Loucy (cell line): ENCODE measurements at regions not wholly inside any gene's neighbourhood (a gene's known extent, or its start where the extent isn't known, plus 50 kb on each side); places are given as distances from the start of the nearest gene placed in this dataset.

Experiments used
- H2AFZ ChIP-seq: fragments of 200-600 bp; sonication (generic); 2 replicates; pipeline ENCODE4 v1.6.0; 2016; ENCODE audit warnings: antibody characterized with exemption, mild to moderate bottlenecking, low read length, moderate library complexity
- H3F3A ChIP-seq: fragments of 200-600 bp; 2 replicates; pipeline ENCODE4 v1.6.0; 2016; ENCODE audit warnings: antibody characterized with exemption, low read depth, mild to moderate bottlenecking
- H3K27me3 ChIP-seq: fragments of 200-600 bp; sonication (generic); 2 replicates; pipeline ENCODE4 v1.6.1; 2014; ENCODE audit warnings: low read length, mild to moderate bottlenecking; ENCODE audit not compliant: insufficient read depth, poor library complexity, severe bottlenecking
- H3K36me3 ChIP-seq: fragments of 200-600 bp; sonication (generic); 2 replicates; pipeline ENCODE4 v1.6.1; 2016; ENCODE audit warnings: low read length; ENCODE audit not compliant: insufficient read depth
- H3K4me1 ChIP-seq: fragments of 200-600 bp; sonication (generic); 2 replicates; pipeline ENCODE4 v1.5.1; 2014; ENCODE audit warnings: low read length, mild to moderate bottlenecking; ENCODE audit not compliant: insufficient read depth, poor library complexity, severe bottlenecking
- H3K4me2 ChIP-seq: fragments of 200-600 bp; sonication (generic); 2 replicates; pipeline ENCODE4 v1.6.0; 2014; ENCODE audit warnings: antibody characterized with exemption, low read length, low read depth, mild to moderate bottlenecking; ENCODE audit not compliant: poor library complexity, severe bottlenecking
- H3K4me3 ChIP-seq: fragments of 200-600 bp; sonication (generic); 2 replicates; pipeline ENCODE4 v1.5.1; 2014; ENCODE audit warnings: low read length, mild to moderate bottlenecking, mixed read lengths; ENCODE audit not compliant: poor library complexity, severe bottlenecking
- H3K79me2 ChIP-seq: fragments of 200-600 bp; sonication (generic); 2 replicates; pipeline ENCODE4 v1.6.1; 2014; ENCODE audit warnings: low read length; ENCODE audit not compliant: insufficient read depth
- H3K9ac ChIP-seq: fragments of 200-600 bp; sonication (generic); 2 replicates; pipeline ENCODE4 v1.6.0; 2014; ENCODE audit warnings: mild to moderate bottlenecking, low read depth, low read length, moderate library complexity; ENCODE audit not compliant: poor library complexity, severe bottlenecking
- H3K9me2 ChIP-seq: fragments of 200-600 bp; sonication (generic); replicated peaks from 2 replicates; pipeline ENCODE4 v1.6.1; 2016; ENCODE audit warnings: low read depth, low read length, mixed read lengths
- H3K9me3 ChIP-seq: fragments of 200-600 bp; sonication (generic); 2 replicates; pipeline ENCODE4 v1.6.1; 2014; ENCODE audit warnings: mild to moderate bottlenecking, antibody characterized with exemption, low read length, low read depth; ENCODE audit not compliant: insufficient read depth
- H4K20me1 ChIP-seq: fragments of 200-600 bp; sonication (generic); 2 replicates; pipeline ENCODE4 v1.6.0; 2014; ENCODE audit warnings: antibody characterized with exemption, low read length, mild to moderate bottlenecking; ENCODE audit not compliant: insufficient read depth, poor library complexity, severe bottlenecking
- EZH2phosphoT487 ChIP-seq: fragments of 200-600 bp; IDR thresholded peaks from 2 replicates; pipeline ENCODE4 v1.6.1; 2018; ENCODE audit warnings: antibody characterized with exemption, mild to moderate bottlenecking, moderate library complexity, borderline replicate concordance
- TF ChIP-seq, protein P1 (sequence below): fragments of 200-600 bp; sonication (generic); conservative IDR thresholded peaks from 2 replicates; pipeline ENCODE4 v1.5.1; 2014; ENCODE audit warnings: mild to moderate bottlenecking, antibody characterized with exemption, low read length

- H3K4me3 ChIP-seq, result no peak overlapping the region
- no peak for TF ChIP-seq EZH2phosphoT487
- TF ChIP-seq, protein P1, sequence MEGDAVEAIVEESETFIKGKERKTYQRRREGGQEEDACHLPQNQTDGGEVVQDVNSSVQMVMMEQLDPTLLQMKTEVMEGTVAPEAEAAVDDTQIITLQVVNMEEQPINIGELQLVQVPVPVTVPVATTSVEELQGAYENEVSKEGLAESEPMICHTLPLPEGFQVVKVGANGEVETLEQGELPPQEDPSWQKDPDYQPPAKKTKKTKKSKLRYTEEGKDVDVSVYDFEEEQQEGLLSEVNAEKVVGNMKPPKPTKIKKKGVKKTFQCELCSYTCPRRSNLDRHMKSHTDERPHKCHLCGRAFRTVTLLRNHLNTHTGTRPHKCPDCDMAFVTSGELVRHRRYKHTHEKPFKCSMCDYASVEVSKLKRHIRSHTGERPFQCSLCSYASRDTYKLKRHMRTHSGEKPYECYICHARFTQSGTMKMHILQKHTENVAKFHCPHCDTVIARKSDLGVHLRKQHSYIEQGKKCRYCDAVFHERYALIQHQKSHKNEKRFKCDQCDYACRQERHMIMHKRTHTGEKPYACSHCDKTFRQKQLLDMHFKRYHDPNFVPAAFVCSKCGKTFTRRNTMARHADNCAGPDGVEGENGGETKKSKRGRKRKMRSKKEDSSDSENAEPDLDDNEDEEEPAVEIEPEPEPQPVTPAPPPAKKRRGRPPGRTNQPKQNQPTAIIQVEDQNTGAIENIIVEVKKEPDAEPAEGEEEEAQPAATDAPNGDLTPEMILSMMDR, result no peak
Observed at GRCh38 chr3:104711406-104711805, 655.3 kb upstream of the ALCAM start.

GRCh38 chr3:104715972-104716371, 650.7 kb upstream of the ALCAM start:
- Histone ChIP-seq H2AFZ (no peak overlapping the region), H3K36me3 (no peaks in the 10 kb centered on the region), H3K79me2 (no peaks in the 10 kb centered on the region), H3K9me2 (no peaks in the 10 kb centered on the region), H3K4me2 (no peak overlapping the region), H3K9ac (no peak overlapping the region), H4K20me1 (no peaks in the 10 kb centered on the region), H3K4me3 (no peak overlapping the region), H3K27me3 (no peaks in the 10 kb centered on the region), H3K4me1 (no peaks in the 10 kb centered on the region), H3K9me3 (no peaks in the 10 kb centered on the region), H3F3A (no peaks in the 10 kb centered on the region)
- no peak for TF ChIP-seq EZH2phosphoT487
- TF ChIP-seq, protein P1, result no peak

More at GRCh38 chr3:104711406-104711805, 655.3 kb upstream of the ALCAM start:
- Histone ChIP-seq H3K9me3 (no peaks in the 10 kb centered on the region), H4K20me1 (no peaks in the 10 kb centered on the region), H3K9ac (no peak overlapping the region), H3K79me2 (no peaks in the 10 kb centered on the region), H3K27me3 (no peaks in the 10 kb centered on the region), H3K4me2 (no peak overlapping the region), H3K9me2 (no peaks in the 10 kb centered on the region), H3F3A (no peaks in the 10 kb centered on the region), H2AFZ (no peak overlapping the region), H3K36me3 (no peaks in the 10 kb centered on the region), H3K4me1 (no peaks in the 10 kb centered on the region)

- TF ChIP-seq, protein P1, result no peak
- no peak for TF ChIP-seq EZH2phosphoT487
- no peak overlapping the region for H3K9ac ChIP-seq
- no peaks in the 10 kb centered on the region for H3K9me3 ChIP-seq
- no peaks in the 10 kb centered on the region for H3K27me3 ChIP-seq
- H3F3A ChIP-seq, result no peaks in the 10 kb centered on the region
- no peaks in the 10 kb centered on the region for H3K9me2 ChIP-seq
- no peak overlapping the region for H3K4me3 ChIP-seq
- H3K36me3 ChIP-seq, result no peaks in the 10 kb centered on the region
- H2AFZ ChIP-seq, result no peak overlapping the region
- H3K79me2 ChIP-seq, result no peaks in the 10 kb centered on the region
- H3K4me2 ChIP-seq, result no peak overlapping the region
- H4K20me1 ChIP-seq, result no peaks in the 10 kb centered on the region
- no peaks in the 10 kb centered on the region for H3K4me1 ChIP-seq
Observed at GRCh38 chr3:104717828-104718196, 648.9 kb upstream of the ALCAM start.
